Gastrocnemius medialis (tissue), 4 donors: ENCODE measurements at regions not wholly inside any gene's neighbourhood (a gene's known extent, or its start where the extent isn't known, plus 50 kb on each side); places are given as distances from the start of the nearest gene placed in this dataset.

ENCODE experiments used
- ATAC-seq, 2 donors: fragments of 150-250 bp; one replicate each; pipeline ENCODE4 v1.9.1; 2016
- DNase-seq, 2 donors: peaks; one replicate each; pipeline ENCODE4 v3.0.0-alpha.2; 2019
- H3K27ac ChIP-seq, 4 donors: fragments of 200-600 bp; sonication (generic); 1 replicate in 1 of 4; 2 replicates in 3 of 4; pipeline ENCODE4 v1.5.1; 2016 to 2018; ENCODE audit warnings: mild to moderate bottlenecking in 2 of 4, moderate library complexity in 1 of 4
- H3K27me3 ChIP-seq, 3 donors: fragments of 200-600 bp; sonication (generic) in 2 of 3; 1 replicate in 1 of 3; 2 replicates in 2 of 3; pipeline versions ENCODE4 v1.5.1 to v1.6.0; 2016 to 2019; ENCODE audit warnings: mild to moderate bottlenecking in 1 of 3, moderate library complexity in 1 of 3
- H3K36me3 ChIP-seq, 2 donors: fragments of 200-600 bp; sonication (generic) in 1 of 2; one replicate each; pipeline ENCODE4 v1.5.1; 2017 to 2018
- H3K4me1 ChIP-seq, 2 donors: fragments of 200-600 bp; sonication (generic) in 1 of 2; one replicate each; pipeline ENCODE4 v1.5.1; 2016 to 2017; ENCODE audit warnings: mild to moderate bottlenecking in 2 of 2
- H3K4me3 ChIP-seq, 4 donors: fragments of 200-600 bp; sonication (generic) in 3 of 4; 1 replicate in 1 of 4; 2 replicates in 3 of 4; pipeline ENCODE4 v1.5.1; 2016 to 2019; ENCODE audit warnings: mild to moderate bottlenecking in 2 of 4
- H3K9me3 ChIP-seq, 3 donors: fragments of 200-600 bp; sonication (generic) in 2 of 3; 1 replicate in 1 of 3; 2 replicates in 2 of 3; pipeline ENCODE4 v1.5.1; 2016 to 2019
- CTCF ChIP-seq, 5 experiments: fragments of 450-650 bp in 3 of 5; fragments of 200-600 bp in 2 of 5; sonication (generic) in 2 of 5; IDR thresholded peaks in 4 of 5; conservative IDR thresholded peaks in 1 of 5; 1 replicate in 4 of 5; 2 replicates in 1 of 5; pipeline ENCODE4 v1.5.1; 2016 to 2019; ENCODE audit warnings: antibody characterized with exemption in 5 of 5, mild to moderate bottlenecking in 3 of 5, moderate library complexity in 3 of 5
- POLR2A ChIP-seq, 2 donors: fragments of 450-650 bp; IDR thresholded peaks; one replicate each; pipeline ENCODE4 v1.6.1; 2017; ENCODE audit warnings: antibody characterized with exemption in 2 of 2, mild to moderate bottlenecking in 2 of 2, moderate library complexity in 2 of 2
- in situ Hi-C, 4 donors: fragments of 200-750 bp; cut with MboI; loops; one replicate each; pipeline versions ENCODE4 v1.15.0 to v1.8.0; 2017; ENCODE audit warnings: low sequenced_read_pairs in 4 of 4
- intact Hi-C: fragments of 100-400 bp; cut with DNase I; formaldehyde crosslinking; loops from one replicate; pipeline ENCODE4 v1.15.1; 2023; ENCODE audit warnings: low total_unique reads

- Histone ChIP-seq H3K4me1 (no peaks in the 10 kb centered on the region), H3K9me3 (no peaks in the 10 kb centered on the region), H3K27ac (no peak overlapping the region), H3K27me3 (no peaks in the 10 kb centered on the region), H3K36me3 (no peaks in the 10 kb centered on the region), H3K4me3 (no peak overlapping the region)
- no peak for DNase-seq
- ATAC-seq = no peak
- intact Hi-C loops = no loop called here
- in situ Hi-C loops = loop anchor here in 1 of 4 donors (25.0 kb wide), 1 partner anchor 99 kb away; no protein-coding TSS in a partner anchor
- TF ChIP-seq POLR2A (IDR thresholded peaks at IDR 0.05) (no peak), CTCF (IDR thresholded peaks at IDR 0.05 in 4 of 5, conservative IDR thresholded peaks at IDR 0.05 in 1 of 5) (no peak)
These were observed 813.3 kb upstream of the RAG2 start for GRCh38 chr11:37411289-37411688.

- no peak overlapping the region for H3K27ac ChIP-seq
- in situ Hi-C loops (loop anchor here in 1 of 4 donors (25.0 kb wide), 1 partner anchor 97 kb away; no protein-coding TSS in a partner anchor), intact Hi-C loops (no loop called here)
- H3K36me3 ChIP-seq = no peaks in the 10 kb centered on the region
- DNase-seq (no peak), ATAC-seq (no peak)
- TF ChIP-seq CTCF (IDR thresholded peaks at IDR 0.05 in 4 of 5, conservative IDR thresholded peaks at IDR 0.05 in 1 of 5) (no peak), POLR2A (IDR thresholded peaks at IDR 0.05) (no peak)
- H3K4me3 ChIP-seq = no peak overlapping the region
- H3K4me1 ChIP-seq = no peaks in the 10 kb centered on the region
- no peaks in the 10 kb centered on the region for H3K27me3 ChIP-seq
- H3K9me3 ChIP-seq = no peaks in the 10 kb centered on the region
These were observed 811.1 kb upstream of the RAG2 start for GRCh38 chr11:37409124-37409523.

GRCh38 chr11:37407461-37407860 is 809.4 kb upstream of the RAG2 start:
- Histone ChIP-seq H3K4me1 (no peaks in the 10 kb centered on the region), H3K4me3 (no peak overlapping the region), H3K36me3 (no peaks in the 10 kb centered on the region), H3K9me3 (no peaks in the 10 kb centered on the region), H3K27me3 (no peaks in the 10 kb centered on the region), H3K27ac (no peak overlapping the region)
- DNase-seq (no peak), ATAC-seq (no peak)
- TF ChIP-seq CTCF (IDR thresholded peaks at IDR 0.05 in 4 of 5, conservative IDR thresholded peaks at IDR 0.05 in 1 of 5) = no peak
- TF ChIP-seq POLR2A (IDR thresholded peaks at IDR 0.05) = no peak
- in situ Hi-C loops = loop anchor here in 1 of 4 donors (25.0 kb wide), 1 partner anchor 95 kb away; no protein-coding TSS in a partner anchor
- intact Hi-C loops = no loop called here

GRCh38 chr11:37406651-37407050 is 808.6 kb upstream of the RAG2 start:
- Histone ChIP-seq H3K36me3 (no peaks in the 10 kb centered on the region), H3K4me3 (no peak overlapping the region), H3K27me3 (no peaks in the 10 kb centered on the region), H3K27ac (no peak overlapping the region), H3K9me3 (no peaks in the 10 kb centered on the region), H3K4me1 (no peaks in the 10 kb centered on the region)
- intact Hi-C loops (no loop called here), in situ Hi-C loops (loop anchor here in 1 of 4 donors (25.0 kb wide), 1 partner anchor 94 kb away; no protein-coding TSS in a partner anchor)
- TF ChIP-seq CTCF (IDR thresholded peaks at IDR 0.05 in 4 of 5, conservative IDR thresholded peaks at IDR 0.05 in 1 of 5) = no peak
- DNase-seq = no peak
- no peak for ATAC-seq

GRCh38 chr11:37404231-37404630 is 806.2 kb upstream of the RAG2 start:
- in situ Hi-C loops = loop anchor here in 1 of 4 donors (25.0 kb wide), 1 partner anchor 92 kb away; no protein-coding TSS in a partner anchor

More at GRCh38 chr11:37404231-37404630, 806.2 kb upstream of the RAG2 start:
- Histone ChIP-seq H3K27me3 (no peaks in the 10 kb centered on the region), H3K36me3 (no peaks in the 10 kb centered on the region), H3K4me3 (no peak overlapping the region), H3K27ac (no peak overlapping the region), H3K4me1 (no peaks in the 10 kb centered on the region), H3K9me3 (no peaks in the 10 kb centered on the region)
- ATAC-seq (no peak), DNase-seq (no peak)
- TF ChIP-seq POLR2A (IDR thresholded peaks at IDR 0.05) (no peak), CTCF (IDR thresholded peaks at IDR 0.05 in 4 of 5, conservative IDR thresholded peaks at IDR 0.05 in 1 of 5) (no peak)
- intact Hi-C loops = no loop called here
